K562 (cell line): ENCODE measurements at regions not wholly inside any gene's neighbourhood (a gene's known extent, or its start where the extent isn't known, plus 50 kb on each side); places are given as distances from the start of the nearest gene placed in this dataset.

Source experiments
- CEBPB ChIP-seq: fragments of 450-650 bp; IDR thresholded peaks from 2 replicates; pipeline ENCODE4 v1.6.1; 2016; ENCODE audit warnings: missing genetic modification characterization, missing compliant biosample characterization
- CEBPG ChIP-seq, 3 experiments: fragments of 200-800 bp in 1 of 3; sonication (Bioruptor generic) in 1 of 3; sonication (generic) in 1 of 3; formaldehyde crosslinking in 1 of 3; IDR thresholded peaks in 2 of 3; conservative IDR thresholded peaks in 1 of 3; 2 replicates each; pipeline versions ENCODE4 v1.6.1 to v1.8.0; 2016 to 2022; ENCODE audit warnings: missing compliant biosample characterization in 2 of 3, missing genetic modification characterization in 2 of 3, mild to moderate bottlenecking in 1 of 3, missing genetic modification reagents in 1 of 3
- EP400 ChIP-seq: fragments of 450-650 bp; IDR thresholded peaks from 2 replicates; pipeline ENCODE4 v1.6.1; 2017; ENCODE audit warnings: antibody characterized with exemption, mild to moderate bottlenecking, moderate library complexity
- MED1 ChIP-seq: sonication (generic); formaldehyde crosslinking; IDR thresholded peaks from 2 replicates; pipeline ENCODE4 v1.8.1; 2023; ENCODE audit warnings: missing genetic modification reagents, borderline replicate concordance
- NR3C1 ChIP-seq: sonication (generic); formaldehyde crosslinking; IDR thresholded peaks from 2 replicates; pipeline ENCODE4 v1.8.1; 2022; ENCODE audit warnings: missing genetic modification reagents
- RNF2 ChIP-seq: sonication (generic); IDR thresholded peaks from 2 replicates; pipeline ENCODE4 v1.6.1; 2016
- SREBF1 ChIP-seq: fragments of 150-350 bp; IDR thresholded peaks from 2 replicates; pipeline ENCODE4 v1.6.1; 2014; ENCODE audit warnings: antibody characterized with exemption, low read depth, low read length, borderline replicate concordance
- ZNF121 ChIP-seq: sonication (generic); formaldehyde crosslinking; conservative IDR thresholded peaks from 2 replicates; pipeline ENCODE4 v1.8.0; 2022; ENCODE audit warnings: missing genetic modification reagents
- ZNF324 ChIP-seq: fragments of 250-450 bp; sonication (Bioruptor Pico); IDR thresholded peaks from 2 replicates; pipeline ENCODE4 v1.4.0; 2020; ENCODE audit warnings: mild to moderate bottlenecking
- ZNF408 ChIP-seq: fragments of 250-450 bp; sonication (Bioruptor Pico); IDR thresholded peaks from 2 replicates; pipeline ENCODE4 v1.4.0; 2020; ENCODE audit warnings: low read depth, mild to moderate bottlenecking, moderate library complexity
- ZNF764 ChIP-seq: fragments of 250-450 bp; sonication (Bioruptor Pico); IDR thresholded peaks from 2 replicates; pipeline ENCODE4 v1.4.0; 2020; ENCODE audit warnings: low read depth, mild to moderate bottlenecking, moderate library complexity
- TF ChIP-seq, protein P1 (sequence below), 2 experiments: fragments of 450-650 bp in 1 of 2; sonication (generic) in 1 of 2; formaldehyde crosslinking in 1 of 2; IDR thresholded peaks; 2 replicates each; pipeline versions ENCODE4 v1.7.1 to v1.9.0; 2016 to 2022; ENCODE audit warnings: inconsistent platforms in 1 of 2, mild to moderate bottlenecking in 1 of 2, missing genetic modification reagents in 1 of 2
- TF ChIP-seq, protein P2 (sequence below): fragments of 450-650 bp; conservative IDR thresholded peaks from 2 replicates; pipeline ENCODE4 v1.6.1; 2016; ENCODE audit warnings: missing genetic modification characterization, low read depth, mild to moderate bottlenecking, missing compliant biosample characterization, moderate library complexity

DNA sequence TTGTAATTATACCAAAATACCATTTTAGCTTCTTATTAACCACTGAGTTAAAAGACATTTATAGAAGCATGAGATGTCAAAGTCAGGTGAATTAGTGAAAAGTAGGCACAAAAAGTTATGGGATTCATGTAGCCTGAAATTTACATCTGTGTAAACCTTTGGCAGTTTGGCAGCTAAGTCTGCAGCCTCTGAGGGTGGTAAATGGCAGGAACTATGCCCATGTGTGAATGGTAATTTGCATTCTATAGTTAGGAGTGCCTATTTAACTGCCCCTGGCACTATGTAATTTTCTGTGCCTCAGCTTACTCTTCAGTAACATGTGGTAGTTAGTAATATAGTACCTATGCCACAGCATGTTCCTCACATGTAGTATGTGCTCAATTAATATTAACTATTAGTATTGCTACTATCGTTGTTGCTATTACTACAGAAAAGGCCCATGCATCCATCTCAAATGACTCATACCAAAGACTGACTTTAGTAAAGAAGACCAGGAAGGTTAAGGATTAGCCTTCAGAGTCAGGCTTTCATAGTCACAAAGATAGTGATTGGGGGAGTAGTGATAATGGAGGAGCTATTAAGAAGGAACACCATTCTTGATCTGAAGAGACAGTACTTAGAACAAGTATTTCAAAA lies 258.7 kb upstream of the BTG1 start (continued):
- TF ChIP-seq, protein P1, sequence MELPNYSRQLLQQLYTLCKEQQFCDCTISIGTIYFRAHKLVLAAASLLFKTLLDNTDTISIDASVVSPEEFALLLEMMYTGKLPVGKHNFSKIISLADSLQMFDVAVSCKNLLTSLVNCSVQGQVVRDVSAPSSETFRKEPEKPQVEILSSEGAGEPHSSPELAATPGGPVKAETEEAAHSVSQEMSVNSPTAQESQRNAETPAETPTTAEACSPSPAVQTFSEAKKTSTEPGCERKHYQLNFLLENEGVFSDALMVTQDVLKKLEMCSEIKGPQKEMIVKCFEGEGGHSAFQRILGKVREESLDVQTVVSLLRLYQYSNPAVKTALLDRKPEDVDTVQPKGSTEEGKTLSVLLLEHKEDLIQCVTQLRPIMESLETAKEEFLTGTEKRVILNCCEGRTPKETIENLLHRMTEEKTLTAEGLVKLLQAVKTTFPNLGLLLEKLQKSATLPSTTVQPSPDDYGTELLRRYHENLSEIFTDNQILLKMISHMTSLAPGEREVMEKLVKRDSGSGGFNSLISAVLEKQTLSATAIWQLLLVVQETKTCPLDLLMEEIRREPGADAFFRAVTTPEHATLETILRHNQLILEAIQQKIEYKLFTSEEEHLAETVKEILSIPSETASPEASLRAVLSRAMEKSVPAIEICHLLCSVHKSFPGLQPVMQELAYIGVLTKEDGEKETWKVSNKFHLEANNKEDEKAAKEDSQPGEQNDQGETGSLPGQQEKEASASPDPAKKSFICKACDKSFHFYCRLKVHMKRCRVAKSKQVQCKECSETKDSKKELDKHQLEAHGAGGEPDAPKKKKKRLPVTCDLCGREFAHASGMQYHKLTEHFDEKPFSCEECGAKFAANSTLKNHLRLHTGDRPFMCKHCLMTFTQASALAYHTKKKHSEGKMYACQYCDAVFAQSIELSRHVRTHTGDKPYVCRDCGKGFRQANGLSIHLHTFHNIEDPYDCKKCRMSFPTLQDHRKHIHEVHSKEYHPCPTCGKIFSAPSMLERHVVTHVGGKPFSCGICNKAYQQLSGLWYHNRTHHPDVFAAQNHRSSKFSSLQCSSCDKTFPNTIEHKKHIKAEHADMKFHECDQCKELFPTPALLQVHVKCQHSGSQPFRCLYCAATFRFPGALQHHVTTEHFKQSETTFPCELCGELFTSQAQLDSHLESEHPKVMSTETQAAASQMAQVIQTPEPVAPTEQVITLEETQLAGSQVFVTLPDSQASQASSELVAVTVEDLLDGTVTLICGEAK (IDR thresholded peaks at IDR 0.05) = peak; percentile 28; the same call in 1 of the 2 replicates
- TF ChIP-seq, protein P1 (CRISPR knock-in tag; IDR thresholded peaks at IDR 0.05) = no peak
- no peak for TF ChIP-seq EP400
- TF ChIP-seq ZNF324 (CRISPR knock-in tag) = no peak
- no peak for TF ChIP-seq MED1 (CRISPR knock-in tag)
- peak; percentile 59 for TF ChIP-seq ZNF121
- TF ChIP-seq SREBF1 = no peak
- TF ChIP-seq ZNF764 (CRISPR knock-in tag) = no peak
- TF ChIP-seq, protein P2, sequence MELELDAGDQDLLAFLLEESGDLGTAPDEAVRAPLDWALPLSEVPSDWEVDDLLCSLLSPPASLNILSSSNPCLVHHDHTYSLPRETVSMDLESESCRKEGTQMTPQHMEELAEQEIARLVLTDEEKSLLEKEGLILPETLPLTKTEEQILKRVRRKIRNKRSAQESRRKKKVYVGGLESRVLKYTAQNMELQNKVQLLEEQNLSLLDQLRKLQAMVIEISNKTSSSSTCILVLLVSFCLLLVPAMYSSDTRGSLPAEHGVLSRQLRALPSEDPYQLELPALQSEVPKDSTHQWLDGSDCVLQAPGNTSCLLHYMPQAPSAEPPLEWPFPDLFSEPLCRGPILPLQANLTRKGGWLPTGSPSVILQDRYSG (tag) = no peak
- peak; percentile 6; the same call in 1 of the 2 replicates for TF ChIP-seq RNF2
- TF ChIP-seq NR3C1 (CRISPR knock-in tag) = no peak
- no peak for TF ChIP-seq CEBPB (tag)
- no peak for TF ChIP-seq CEBPG (CRISPR knock-in tag; IDR thresholded peaks at IDR 0.05)
- TF ChIP-seq CEBPG (tag; conservative IDR thresholded peaks at IDR 0.05 in 1 of 2, IDR thresholded peaks at IDR 0.05 in 1 of 2) = no peak
- TF ChIP-seq ZNF408 (CRISPR knock-in tag) = no peak
- TF ChIP-seq, all 486 proteins: peak for 25
